HFFc6 (cell line): ENCODE measurements at regions not wholly inside any gene's neighbourhood (a gene's known extent, or its start where the extent isn't known, plus 50 kb on each side); places are given as distances from the start of the nearest gene placed in this dataset.

Experiments
- DNase-seq: peaks from one replicate; pipeline ENCODE4 v3.0.0-alpha.2; 2018
- H3K27ac Mint-ChIP-seq: 2 replicates; pipeline ENCODE4 v1.8.0; 2020; ENCODE audit warnings: mild to moderate bottlenecking, mixed read lengths
- H3K27me3 Mint-ChIP-seq: 2 replicates; pipeline ENCODE4 v1.8.0; 2021; ENCODE audit warnings: mild to moderate bottlenecking, moderate library complexity, mixed read lengths; ENCODE audit not compliant: insufficient read depth
- H3K36me3 Mint-ChIP-seq: 2 replicates; pipeline ENCODE4 v1.8.0; 2021; ENCODE audit warnings: low read depth, mixed read lengths
- H3K4me1 Mint-ChIP-seq: 2 replicates; pipeline ENCODE4 v1.8.0; 2020; ENCODE audit warnings: low read depth, mixed read lengths
- H3K4me3 Mint-ChIP-seq: 2 replicates; pipeline ENCODE4 v1.8.0; 2020; ENCODE audit warnings: mild to moderate bottlenecking, moderate library complexity, mixed read lengths
- H3K9me3 Mint-ChIP-seq: 2 replicates; pipeline ENCODE4 v1.8.0; 2020; ENCODE audit warnings: mild to moderate bottlenecking, mixed read lengths
- TF ChIP-seq, protein P1 (sequence below): fragments of 200-600 bp; sonication (generic); IDR thresholded peaks from 2 replicates; pipeline ENCODE4 v1.5.0; 2021; ENCODE audit warnings: antibody characterized with exemption, mild to moderate bottlenecking

DNA sequence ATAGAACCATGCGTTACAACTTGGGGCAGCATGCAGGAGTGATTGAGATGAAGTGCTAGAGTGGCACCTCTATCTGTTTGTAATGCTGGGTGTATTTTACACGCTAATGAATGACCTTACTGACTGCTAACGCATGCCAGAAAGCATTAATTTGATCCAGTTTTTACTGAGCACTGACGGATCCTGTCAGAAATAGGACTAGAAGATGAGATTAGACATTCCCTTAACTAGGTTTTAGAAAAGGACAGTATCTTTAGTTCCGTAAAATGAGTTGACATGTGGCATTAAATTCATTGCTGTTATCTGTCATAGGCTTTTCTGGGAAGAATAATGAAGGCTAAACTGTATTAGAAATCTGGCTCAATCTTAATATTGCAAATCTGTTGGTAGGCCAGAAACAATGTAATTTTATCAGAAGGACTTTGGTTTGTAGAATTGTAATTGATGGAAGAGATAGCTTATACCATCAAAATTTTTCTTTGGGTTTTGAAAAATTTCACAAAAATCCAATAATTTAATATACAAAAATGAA, 140.4 kb upstream of the WDFY3 start:
- no peak for DNase-seq
- no peaks in the 10 kb centered on the region; the same call in none of the 2 replicates for H3K27me3 Mint-ChIP-seq
- H3K27ac Mint-ChIP-seq: no peak overlapping the region
- no peak overlapping the region for H3K4me3 Mint-ChIP-seq
- H3K4me1 Mint-ChIP-seq: peaks cover 18% of the 10 kb centered on the region
- H3K9me3 Mint-ChIP-seq: no peaks in the 10 kb centered on the region
- TF ChIP-seq, protein P1, sequence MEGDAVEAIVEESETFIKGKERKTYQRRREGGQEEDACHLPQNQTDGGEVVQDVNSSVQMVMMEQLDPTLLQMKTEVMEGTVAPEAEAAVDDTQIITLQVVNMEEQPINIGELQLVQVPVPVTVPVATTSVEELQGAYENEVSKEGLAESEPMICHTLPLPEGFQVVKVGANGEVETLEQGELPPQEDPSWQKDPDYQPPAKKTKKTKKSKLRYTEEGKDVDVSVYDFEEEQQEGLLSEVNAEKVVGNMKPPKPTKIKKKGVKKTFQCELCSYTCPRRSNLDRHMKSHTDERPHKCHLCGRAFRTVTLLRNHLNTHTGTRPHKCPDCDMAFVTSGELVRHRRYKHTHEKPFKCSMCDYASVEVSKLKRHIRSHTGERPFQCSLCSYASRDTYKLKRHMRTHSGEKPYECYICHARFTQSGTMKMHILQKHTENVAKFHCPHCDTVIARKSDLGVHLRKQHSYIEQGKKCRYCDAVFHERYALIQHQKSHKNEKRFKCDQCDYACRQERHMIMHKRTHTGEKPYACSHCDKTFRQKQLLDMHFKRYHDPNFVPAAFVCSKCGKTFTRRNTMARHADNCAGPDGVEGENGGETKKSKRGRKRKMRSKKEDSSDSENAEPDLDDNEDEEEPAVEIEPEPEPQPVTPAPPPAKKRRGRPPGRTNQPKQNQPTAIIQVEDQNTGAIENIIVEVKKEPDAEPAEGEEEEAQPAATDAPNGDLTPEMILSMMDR: no peak
- no peaks in the 10 kb centered on the region for H3K36me3 Mint-ChIP-seq

DNA sequence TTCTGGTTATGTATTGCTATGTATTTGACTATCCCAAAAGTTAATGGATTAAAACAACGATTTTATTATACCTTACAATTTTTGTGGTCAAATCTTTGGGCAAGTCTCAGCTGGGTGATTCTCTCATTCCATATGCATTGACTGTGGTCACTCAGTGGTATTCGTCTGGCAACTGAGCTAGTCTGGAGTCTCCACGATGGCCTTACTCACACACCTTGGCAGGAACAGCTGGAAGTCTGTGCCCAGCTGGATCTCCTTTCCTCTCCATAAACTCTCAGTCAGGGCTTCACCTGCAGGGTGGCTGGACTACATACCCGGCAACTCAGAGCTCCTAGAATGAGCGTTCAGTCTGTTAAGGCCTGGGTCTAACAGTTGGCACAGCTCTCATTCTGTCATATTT, 141.1 kb upstream of the WDFY3 start:
- TF ChIP-seq, protein P1: no peak
- Mint-ChIP-seq H3K4me1 (peaks cover 11% of the 10 kb centered on the region), H3K27ac (no peak overlapping the region), H3K27me3 (no peaks in the 10 kb centered on the region; the same call in 1 of the 2 replicates), H3K9me3 (no peaks in the 10 kb centered on the region), H3K4me3 (no peak overlapping the region), H3K36me3 (no peaks in the 10 kb centered on the region)
- DNase-seq: no peak

GRCh38 chr4:85113706-85114105, 147.2 kb upstream of the WDFY3 start:
- TF ChIP-seq, protein P1: no peak
- H3K4me3 Mint-ChIP-seq: no peak overlapping the region
- H3K27me3 Mint-ChIP-seq: peaks cover 1% of the 10 kb centered on the region; the same call in 1 of the 2 replicates
- no peak overlapping the region for H3K27ac Mint-ChIP-seq
- H3K36me3 Mint-ChIP-seq: no peaks in the 10 kb centered on the region
- H3K4me1 Mint-ChIP-seq: no peaks in the 10 kb centered on the region
- no peak for DNase-seq
- no peaks in the 10 kb centered on the region for H3K9me3 Mint-ChIP-seq

DNA sequence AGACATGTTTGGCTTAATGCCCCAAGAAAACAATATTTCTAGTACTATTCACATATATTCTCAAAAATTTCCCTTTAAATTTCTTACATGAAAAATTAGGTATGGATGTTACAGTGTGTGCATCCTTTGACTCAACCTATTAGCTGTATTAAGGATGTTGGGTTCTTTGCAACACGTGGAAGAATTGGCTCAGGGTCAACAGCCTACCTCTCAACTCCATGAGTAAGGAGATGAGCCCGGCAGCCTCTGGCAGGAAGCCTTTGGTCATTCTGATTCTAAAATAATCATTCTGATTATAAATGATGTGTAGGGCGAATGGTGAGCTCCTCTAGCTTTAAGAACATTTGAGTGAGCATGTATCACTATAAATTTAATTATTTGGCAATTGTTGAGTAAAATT, 148.0 kb upstream of the WDFY3 start:
- Mint-ChIP-seq H3K4me3 (no peak overlapping the region), H3K9me3 (no peaks in the 10 kb centered on the region), H3K4me1 (no peaks in the 10 kb centered on the region), H3K27ac (no peak overlapping the region), H3K27me3 (peaks cover 1% of the 10 kb centered on the region; the same call in 1 of the 2 replicates), H3K36me3 (no peaks in the 10 kb centered on the region)
- DNase-seq: no peak
- TF ChIP-seq, protein P1: no peak

DNA sequence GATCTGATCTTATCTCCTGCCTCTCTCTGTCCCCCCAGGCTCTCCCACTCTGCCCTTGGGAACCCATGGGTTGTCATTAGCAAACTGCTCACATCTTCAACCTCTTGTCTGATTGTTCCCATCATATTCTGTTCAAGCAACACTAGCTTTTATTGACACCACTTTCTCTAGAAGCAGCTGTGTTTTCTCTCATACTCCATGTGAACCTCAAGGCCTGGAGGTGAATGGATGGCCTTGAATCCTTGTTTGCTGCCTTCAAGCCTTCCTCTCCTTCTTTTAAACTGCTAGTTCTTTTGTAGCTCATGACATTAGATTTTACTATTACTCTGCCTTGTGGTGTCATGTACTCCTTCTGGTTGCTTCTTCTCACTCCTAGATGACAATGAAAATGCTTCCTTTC, 149.5 kb upstream of the WDFY3 start:
- Mint-ChIP-seq H3K4me3 (no peak overlapping the region), H3K27me3 (peaks cover 1% of the 10 kb centered on the region; the same call in 1 of the 2 replicates), H3K36me3 (no peaks in the 10 kb centered on the region), H3K4me1 (no peaks in the 10 kb centered on the region), H3K9me3 (no peaks in the 10 kb centered on the region), H3K27ac (no peak overlapping the region)
- TF ChIP-seq, protein P1: no peak
- no peak for DNase-seq

GRCh38 chr4:85125688-85126087, 159.2 kb upstream of the WDFY3 start:
- no peaks in the 10 kb centered on the region; the same call in 1 of the 2 replicates for H3K27me3 Mint-ChIP-seq
- no peaks in the 10 kb centered on the region for H3K36me3 Mint-ChIP-seq
- no peak overlapping the region for H3K4me3 Mint-ChIP-seq
- no peak overlapping the region for H3K27ac Mint-ChIP-seq
- no peaks in the 10 kb centered on the region for H3K4me1 Mint-ChIP-seq
- no peaks in the 10 kb centered on the region for H3K9me3 Mint-ChIP-seq
- DNase-seq: no peak
- TF ChIP-seq, protein P1: no peak
